ENCODE measurements at regions not wholly inside any gene's neighbourhood (a gene's known extent, or its start where the extent isn't known, plus 50 kb on each side); places are given as distances from the start of the nearest gene placed in this dataset.

DNA sequence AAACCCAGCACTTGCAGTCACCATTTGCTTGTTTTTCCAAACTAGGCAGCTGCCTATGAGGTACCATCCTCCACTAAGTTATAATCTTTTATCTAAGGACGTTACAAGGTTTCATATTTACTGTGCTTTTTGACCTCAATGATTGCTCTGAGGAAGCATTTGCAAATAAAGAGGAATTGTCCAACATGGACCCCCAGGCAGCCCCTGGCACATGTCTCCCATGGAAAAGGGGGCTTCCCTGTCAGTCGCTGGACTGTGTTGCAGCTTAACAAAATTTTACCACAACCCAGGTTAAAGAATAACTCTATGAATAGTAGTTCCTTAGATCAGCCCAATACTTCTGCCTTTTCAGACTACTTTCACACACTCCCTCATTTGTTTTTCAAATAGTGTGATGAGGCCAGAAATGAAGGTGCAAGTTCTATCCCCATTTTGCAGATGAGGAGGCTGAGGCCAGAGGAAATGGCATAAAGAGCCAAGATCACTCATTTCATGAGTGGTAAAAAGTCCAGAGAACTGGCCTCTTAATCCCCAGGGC is 52.8 kb upstream of the ZPBP start:
- TF ChIP-seq, protein P1, sequence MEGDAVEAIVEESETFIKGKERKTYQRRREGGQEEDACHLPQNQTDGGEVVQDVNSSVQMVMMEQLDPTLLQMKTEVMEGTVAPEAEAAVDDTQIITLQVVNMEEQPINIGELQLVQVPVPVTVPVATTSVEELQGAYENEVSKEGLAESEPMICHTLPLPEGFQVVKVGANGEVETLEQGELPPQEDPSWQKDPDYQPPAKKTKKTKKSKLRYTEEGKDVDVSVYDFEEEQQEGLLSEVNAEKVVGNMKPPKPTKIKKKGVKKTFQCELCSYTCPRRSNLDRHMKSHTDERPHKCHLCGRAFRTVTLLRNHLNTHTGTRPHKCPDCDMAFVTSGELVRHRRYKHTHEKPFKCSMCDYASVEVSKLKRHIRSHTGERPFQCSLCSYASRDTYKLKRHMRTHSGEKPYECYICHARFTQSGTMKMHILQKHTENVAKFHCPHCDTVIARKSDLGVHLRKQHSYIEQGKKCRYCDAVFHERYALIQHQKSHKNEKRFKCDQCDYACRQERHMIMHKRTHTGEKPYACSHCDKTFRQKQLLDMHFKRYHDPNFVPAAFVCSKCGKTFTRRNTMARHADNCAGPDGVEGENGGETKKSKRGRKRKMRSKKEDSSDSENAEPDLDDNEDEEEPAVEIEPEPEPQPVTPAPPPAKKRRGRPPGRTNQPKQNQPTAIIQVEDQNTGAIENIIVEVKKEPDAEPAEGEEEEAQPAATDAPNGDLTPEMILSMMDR (IDR thresholded peaks at IDR 0.05), result no peak
- TF ChIP-seq POLR2A (IDR thresholded peaks at IDR 0.05) (no peak), EP300 (IDR thresholded peaks at IDR 0.05; ENCODE audit: low read depth) (no peak)
